Ishikawa (cell line): ENCODE measurements at regions not wholly inside any gene's neighbourhood (a gene's known extent, or its start where the extent isn't known, plus 50 kb on each side); places are given as distances from the start of the nearest gene placed in this dataset.

Source experiments
- CEBPB ChIP-seq: IDR thresholded peaks from 2 replicates; pipeline ENCODE4 v1.6.1; 2012
- CREB1 ChIP-seq: IDR thresholded peaks from 2 replicates; pipeline ENCODE4 v1.6.1; 2012; ENCODE audit warnings: low read depth
- EGR1 ChIP-seq: IDR thresholded peaks from 2 replicates; pipeline ENCODE4 v1.6.1; 2012
- EP300 ChIP-seq: IDR thresholded peaks from 2 replicates; pipeline ENCODE4 v1.6.1; 2012; ENCODE audit warnings: borderline replicate concordance
- FOXM1 ChIP-seq: IDR thresholded peaks from 2 replicates; pipeline ENCODE4 v1.6.1; 2012; ENCODE audit warnings: low read depth, borderline replicate concordance
- NFIC ChIP-seq: IDR thresholded peaks from 2 replicates; pipeline ENCODE4 v1.6.1; 2012
- RAD21 ChIP-seq: IDR thresholded peaks from 2 replicates; pipeline ENCODE4 v1.6.1; 2012; ENCODE audit warnings: low read depth
- TAF1 ChIP-seq: IDR thresholded peaks from 2 replicates; pipeline ENCODE4 v1.6.1; 2012; ENCODE audit warnings: low read depth, mild to moderate bottlenecking
- TCF12 ChIP-seq: IDR thresholded peaks from 2 replicates; pipeline ENCODE4 v1.6.1; 2012; ENCODE audit warnings: low read depth
- TEAD4 ChIP-seq: IDR thresholded peaks from 2 replicates; pipeline ENCODE4 v1.6.1; 2012
- YY1 ChIP-seq: IDR thresholded peaks from 2 replicates; pipeline ENCODE4 v1.6.1; 2012; ENCODE audit warnings: low read depth
- ZBTB7A ChIP-seq: IDR thresholded peaks from 2 replicates; pipeline ENCODE4 v1.6.1; 2012; ENCODE audit warnings: low read depth
- TF ChIP-seq, protein P1 (sequence below): IDR thresholded peaks from 2 replicates; pipeline ENCODE4 v1.6.1; 2012
- TF ChIP-seq, protein P2 (sequence below): IDR thresholded peaks from 2 replicates; pipeline ENCODE4 v1.6.1; 2012
- TF ChIP-seq, protein P3 (sequence below): IDR thresholded peaks from 2 replicates; pipeline ENCODE4 v1.6.1; 2012; ENCODE audit warnings: low read depth, mild to moderate bottlenecking

DNA sequence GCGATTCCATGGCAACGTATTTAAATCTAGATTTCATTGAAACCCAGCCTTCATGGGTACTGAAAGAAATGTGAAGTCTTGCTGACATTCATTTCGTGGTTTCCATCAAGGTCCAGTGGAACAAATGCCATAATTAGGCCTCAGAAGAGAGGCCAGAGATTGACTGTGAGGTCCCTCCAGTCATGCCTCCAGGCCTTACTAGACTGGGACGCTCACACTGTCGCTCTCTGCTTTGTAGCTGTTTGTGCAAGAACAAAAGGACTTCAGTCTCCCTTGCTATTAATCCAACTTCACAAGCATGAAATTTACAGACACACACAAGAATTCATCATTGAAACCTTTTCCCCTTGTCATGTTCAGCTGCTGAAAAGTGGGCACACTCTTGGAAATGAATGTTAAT, 180.4 kb upstream of the FOXD3 start:
- TF ChIP-seq, protein P1, sequence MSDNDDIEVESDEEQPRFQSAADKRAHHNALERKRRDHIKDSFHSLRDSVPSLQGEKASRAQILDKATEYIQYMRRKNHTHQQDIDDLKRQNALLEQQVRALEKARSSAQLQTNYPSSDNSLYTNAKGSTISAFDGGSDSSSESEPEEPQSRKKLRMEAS, result no peak
- TF ChIP-seq, protein P2, sequence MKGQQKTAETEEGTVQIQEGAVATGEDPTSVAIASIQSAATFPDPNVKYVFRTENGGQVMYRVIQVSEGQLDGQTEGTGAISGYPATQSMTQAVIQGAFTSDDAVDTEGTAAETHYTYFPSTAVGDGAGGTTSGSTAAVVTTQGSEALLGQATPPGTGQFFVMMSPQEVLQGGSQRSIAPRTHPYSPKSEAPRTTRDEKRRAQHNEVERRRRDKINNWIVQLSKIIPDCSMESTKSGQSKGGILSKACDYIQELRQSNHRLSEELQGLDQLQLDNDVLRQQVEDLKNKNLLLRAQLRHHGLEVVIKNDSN, result no peak

DNA sequence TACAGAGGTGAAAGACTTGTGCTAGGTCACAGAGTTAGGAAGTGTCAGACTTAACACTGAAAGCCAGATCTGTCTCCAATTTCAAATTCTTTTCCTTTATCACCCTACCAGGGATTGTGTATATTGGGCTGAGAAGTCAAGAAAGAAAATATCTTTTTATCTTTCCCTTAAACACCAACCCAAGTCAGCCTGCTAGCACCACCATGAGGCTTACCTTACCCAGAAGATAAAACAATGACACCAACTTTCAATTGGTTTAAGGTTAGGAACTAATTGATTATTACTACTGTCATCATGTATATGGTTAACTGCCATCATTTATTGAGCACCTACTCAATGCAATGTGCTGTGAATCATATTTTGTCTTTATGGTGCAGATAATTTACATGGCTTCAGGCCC, 178.9 kb upstream of the FOXD3 start:
- TF ChIP-seq TAF1, result no peak
- no peak for TF ChIP-seq FOXM1
- TF ChIP-seq NFIC, result no peak
- TF ChIP-seq, protein P1, result no peak
- TF ChIP-seq TCF12, result no peak
- TF ChIP-seq, protein P3, sequence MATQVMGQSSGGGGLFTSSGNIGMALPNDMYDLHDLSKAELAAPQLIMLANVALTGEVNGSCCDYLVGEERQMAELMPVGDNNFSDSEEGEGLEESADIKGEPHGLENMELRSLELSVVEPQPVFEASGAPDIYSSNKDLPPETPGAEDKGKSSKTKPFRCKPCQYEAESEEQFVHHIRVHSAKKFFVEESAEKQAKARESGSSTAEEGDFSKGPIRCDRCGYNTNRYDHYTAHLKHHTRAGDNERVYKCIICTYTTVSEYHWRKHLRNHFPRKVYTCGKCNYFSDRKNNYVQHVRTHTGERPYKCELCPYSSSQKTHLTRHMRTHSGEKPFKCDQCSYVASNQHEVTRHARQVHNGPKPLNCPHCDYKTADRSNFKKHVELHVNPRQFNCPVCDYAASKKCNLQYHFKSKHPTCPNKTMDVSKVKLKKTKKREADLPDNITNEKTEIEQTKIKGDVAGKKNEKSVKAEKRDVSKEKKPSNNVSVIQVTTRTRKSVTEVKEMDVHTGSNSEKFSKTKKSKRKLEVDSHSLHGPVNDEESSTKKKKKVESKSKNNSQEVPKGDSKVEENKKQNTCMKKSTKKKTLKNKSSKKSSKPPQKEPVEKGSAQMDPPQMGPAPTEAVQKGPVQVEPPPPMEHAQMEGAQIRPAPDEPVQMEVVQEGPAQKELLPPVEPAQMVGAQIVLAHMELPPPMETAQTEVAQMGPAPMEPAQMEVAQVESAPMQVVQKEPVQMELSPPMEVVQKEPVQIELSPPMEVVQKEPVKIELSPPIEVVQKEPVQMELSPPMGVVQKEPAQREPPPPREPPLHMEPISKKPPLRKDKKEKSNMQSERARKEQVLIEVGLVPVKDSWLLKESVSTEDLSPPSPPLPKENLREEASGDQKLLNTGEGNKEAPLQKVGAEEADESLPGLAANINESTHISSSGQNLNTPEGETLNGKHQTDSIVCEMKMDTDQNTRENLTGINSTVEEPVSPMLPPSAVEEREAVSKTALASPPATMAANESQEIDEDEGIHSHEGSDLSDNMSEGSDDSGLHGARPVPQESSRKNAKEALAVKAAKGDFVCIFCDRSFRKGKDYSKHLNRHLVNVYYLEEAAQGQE, result no peak
- TF ChIP-seq EGR1, result no peak
- TF ChIP-seq, protein P2, result no peak
- TF ChIP-seq TEAD4, result no peak
- no peak for TF ChIP-seq ZBTB7A
- TF ChIP-seq YY1, result no peak
- TF ChIP-seq EP300, result no peak
- no peak for TF ChIP-seq CREB1
- no peak for TF ChIP-seq RAD21

DNA sequence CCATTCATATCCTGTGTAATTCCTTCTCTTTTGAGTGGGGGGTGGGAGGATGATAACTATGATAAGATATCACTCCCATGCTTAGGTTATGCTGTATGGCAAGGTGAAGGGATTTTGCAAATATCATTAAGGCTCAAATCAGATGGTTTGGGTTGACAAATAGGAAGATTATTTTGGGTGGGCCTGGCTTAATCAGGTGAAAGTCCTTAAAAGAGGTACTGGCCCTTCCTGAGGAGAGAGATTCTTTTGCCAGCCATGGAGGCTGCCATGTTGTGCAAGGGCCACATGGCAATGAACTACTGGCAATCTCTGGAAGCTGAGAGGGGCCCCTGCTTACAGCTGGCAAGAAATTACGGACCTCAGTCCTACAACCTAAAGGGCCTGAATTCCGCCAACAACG, 174.6 kb upstream of the FOXD3 start:
- TF ChIP-seq EGR1 (no peak), EP300 (no peak), ZBTB7A (no peak), FOXM1 (no peak), TCF12 (no peak), TEAD4 (no peak), NFIC (no peak), RAD21 (no peak), CREB1 (no peak), CEBPB (no peak), TAF1 (no peak), YY1 (no peak)
- TF ChIP-seq, protein P1, result no peak
- TF ChIP-seq, protein P3, result no peak
- TF ChIP-seq, protein P2, result no peak

DNA sequence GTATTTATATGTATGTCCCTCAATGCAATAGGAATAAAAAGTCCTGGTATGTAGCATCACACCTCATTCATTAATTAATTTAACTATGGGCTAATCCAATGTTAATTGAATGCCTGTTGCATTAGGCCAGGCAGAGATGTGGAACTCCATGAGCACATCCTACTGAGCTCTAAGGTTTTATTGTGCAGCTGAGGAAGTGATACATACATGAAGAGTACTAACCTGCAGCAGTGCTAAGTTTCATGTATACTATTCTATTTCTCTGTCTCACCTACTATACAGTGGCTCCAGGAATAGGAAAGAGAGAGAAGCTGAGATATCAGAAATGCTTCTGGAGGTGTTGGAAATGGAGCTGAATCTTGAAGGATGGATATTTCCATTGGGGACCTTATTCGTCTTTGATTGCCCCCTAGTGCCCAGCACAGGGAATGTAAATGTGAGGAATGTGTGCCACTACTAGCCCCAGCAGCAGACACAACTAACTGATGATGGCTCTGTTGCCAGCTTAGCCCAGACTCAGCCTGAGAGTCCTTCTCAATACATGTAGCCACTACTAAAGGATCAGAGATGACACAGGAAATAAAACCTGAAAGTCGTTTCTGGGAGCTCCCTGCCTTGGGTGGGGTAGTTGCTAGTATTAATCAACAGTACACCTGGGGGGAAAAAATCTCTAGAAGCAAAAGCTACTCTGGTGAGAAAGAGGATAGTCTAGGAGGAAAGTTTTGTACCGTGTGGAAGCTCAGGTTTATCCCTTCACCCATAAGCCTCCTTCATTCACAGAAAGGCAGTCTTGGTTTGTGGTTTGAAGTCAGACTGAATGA, 173.3 kb upstream of the FOXD3 start:
- peak; percentile 39; the same call in 1 of the 2 replicates for TF ChIP-seq TEAD4
- TF ChIP-seq TAF1, result no peak
- peak; percentile 70 for TF ChIP-seq RAD21

DNA sequence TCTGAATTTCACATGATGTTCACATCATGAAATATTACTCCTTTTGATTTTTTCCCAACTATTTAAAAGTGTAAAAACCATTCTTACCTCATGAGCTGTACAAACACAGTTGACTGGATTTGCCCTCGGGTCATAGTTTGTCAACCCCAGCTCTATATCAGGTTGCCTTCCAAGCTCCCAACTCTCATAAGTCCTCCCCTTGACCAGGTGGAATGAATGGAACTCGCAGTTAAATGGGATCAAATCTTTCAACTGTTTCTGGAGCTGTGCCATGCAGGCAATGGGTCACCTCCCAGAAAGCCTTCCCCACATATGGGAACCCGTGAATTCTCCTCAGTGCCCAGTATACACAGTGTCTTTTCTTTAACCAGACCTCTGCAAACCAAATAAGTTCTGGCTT, 169.8 kb upstream of the FOXD3 start:
- TF ChIP-seq ZBTB7A (no peak), TEAD4 (no peak), NFIC (peak; percentile 54), FOXM1 (no peak), TAF1 (no peak)
- TF ChIP-seq, protein P1, result no peak
- TF ChIP-seq, protein P3, result no peak
